ENCODE measurements at regions not wholly inside any gene's neighbourhood (a gene's known extent, or its start where the extent isn't known, plus 50 kb on each side); places are given as distances from the start of the nearest gene placed in this dataset.
"Not testable (repeated sequence)": the region's sequence is repeated elsewhere in the genome, so short reads cannot be mapped to it uniquely, and the experiment has no call there.

DNA sequence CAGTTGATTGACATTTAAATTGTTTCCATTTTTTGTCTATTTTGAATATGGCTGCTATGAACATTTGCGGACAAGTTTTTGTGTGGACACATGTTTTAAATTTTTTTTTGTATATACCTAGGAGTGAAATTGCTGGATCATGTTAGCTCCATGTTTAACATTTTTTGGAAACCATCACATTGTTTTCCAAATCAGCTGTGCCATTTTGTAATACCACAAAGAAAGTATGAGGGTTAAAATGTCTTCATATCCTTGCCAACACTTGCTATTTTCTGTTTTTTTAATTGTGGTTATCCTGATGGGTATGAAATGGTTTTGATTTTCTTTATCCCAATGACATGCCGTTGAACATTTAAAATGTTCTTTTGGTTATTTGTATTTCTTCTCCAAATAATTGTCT is 52.1 kb downstream of the CARTPT start:
- in situ Hi-C loops (cut with MboI; ENCODE audit: low sequenced_read_pairs): no loop called here
- no peak for DNase-seq (ENCODE audit: low spot score in 2 of 2)
- H3K4me3 ChIP-seq: no peak overlapping the region
- H3K4me1 ChIP-seq: no peaks in the 10 kb centered on the region
- H3K27me3 ChIP-seq (ENCODE audit: low read depth): peaks cover 7% of the 10 kb centered on the region; the same call in 1 of the 2 replicates
- H3K36me3 ChIP-seq (replicated peaks): no peaks in the 10 kb centered on the region
- no peaks in the 10 kb centered on the region for H3K9me3 ChIP-seq

GRCh38 chr5:71778678-71779276 is 59.7 kb downstream of the CARTPT start:
- no peaks in the 10 kb centered on the region for H3K9me3 ChIP-seq
- in situ Hi-C loops (cut with MboI; ENCODE audit: low sequenced_read_pairs): loop anchor here (25.0 kb wide), 2 partner anchors 234 to 334 kb away; partner anchors contain the start of gene MAP1B
- H3K36me3 ChIP-seq (replicated peaks): no peaks in the 10 kb centered on the region
- peak; percentile 11 to 27 for DNase-seq (ENCODE audit: low spot score in 2 of 2)
- H3K4me1 ChIP-seq: peaks cover 2% of the 10 kb centered on the region; the same call in 1 of the 2 replicates
- no peak overlapping the region for H3K4me3 ChIP-seq
- H3K27me3 ChIP-seq (ENCODE audit: low read depth): peaks cover 18% of the 10 kb centered on the region

- Histone ChIP-seq H3K36me3 (replicated peaks) (no peaks in the 10 kb centered on the region), H3K4me1 (peaks cover 2% of the 10 kb centered on the region; the same call in 1 of the 2 replicates), H3K27me3 (ENCODE audit: low read depth) (peaks cover 18% of the 10 kb centered on the region), H3K4me3 (no peak overlapping the region), H3K9me3 (no peaks in the 10 kb centered on the region)
- DNase-seq (ENCODE audit: low spot score in 2 of 2): no peak
- in situ Hi-C loops (cut with MboI; ENCODE audit: low sequenced_read_pairs): loop anchor here (5.0 to 25.0 kb wide), 3 partner anchors 232 to 527 kb away; partner anchors contain the start of gene MAP1B
Observed at GRCh38 chr5:71780597-71780996, 61.5 kb downstream of the CARTPT start.

- Histone ChIP-seq H3K4me1 (peaks cover 2% of the 10 kb centered on the region; the same call in 1 of the 2 replicates), H3K4me3 (no peak overlapping the region), H3K9me3 (no peaks in the 10 kb centered on the region), H3K27me3 (ENCODE audit: low read depth) (peaks cover 4% of the 10 kb centered on the region), H3K36me3 (replicated peaks) (no peaks in the 10 kb centered on the region)
- DNase-seq (ENCODE audit: low spot score in 2 of 2): no peak
- in situ Hi-C loops (cut with MboI; ENCODE audit: low sequenced_read_pairs): loop anchor here (5.0 to 25.0 kb wide), 3 partner anchors 230 to 525 kb away; partner anchors contain the start of gene MAP1B
Observed at GRCh38 chr5:71782393-71782770, 63.3 kb downstream of the CARTPT start.

GRCh38 chr5:71782771-71783770 is 64.0 kb downstream of the CARTPT start:
- Histone ChIP-seq H3K27me3 (ENCODE audit: low read depth) (no peaks in the 10 kb centered on the region), H3K9me3 (no peaks in the 10 kb centered on the region), H3K4me3 (no peak overlapping the region), H3K36me3 (replicated peaks) (no peaks in the 10 kb centered on the region), H3K4me1 (peaks cover 2% of the 10 kb centered on the region; the same call in 1 of the 2 replicates)
- in situ Hi-C loops (cut with MboI; ENCODE audit: low sequenced_read_pairs): loop anchor here (5.0 to 25.0 kb wide), 3 partner anchors 229 to 524 kb away; partner anchors contain the start of gene MAP1B
- DNase-seq (ENCODE audit: low spot score in 2 of 2): peak; percentile 63 to 91

DNA sequence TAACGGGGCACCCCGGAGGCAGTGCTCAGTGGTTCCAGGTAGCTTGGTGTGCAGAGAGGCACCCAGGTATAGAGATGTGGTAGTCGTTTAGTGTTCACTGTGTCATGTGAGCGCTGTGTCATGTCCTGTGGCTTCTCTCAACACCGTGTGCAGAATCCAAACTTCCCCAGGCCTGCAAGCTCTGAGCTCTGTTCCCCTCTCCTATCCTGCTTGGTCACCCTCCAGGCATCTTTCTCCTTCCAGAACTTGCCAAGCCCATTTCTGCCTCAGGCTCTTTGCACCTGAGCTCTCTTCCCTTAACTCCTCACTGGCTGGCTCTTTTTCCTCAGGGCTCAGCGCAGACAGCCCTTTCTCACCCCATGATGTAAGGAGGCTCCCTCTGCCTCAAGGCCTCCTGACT is 64.8 kb downstream of the CARTPT start:
- in situ Hi-C loops (cut with MboI; ENCODE audit: low sequenced_read_pairs): loop anchor here (5.0 to 25.0 kb wide), 3 partner anchors 228 to 523 kb away; partner anchors contain the start of gene MAP1B
- H3K27me3 ChIP-seq (ENCODE audit: low read depth): 0 out of 2 replicates have a peak, but pooled peaks cover 2% of the 10 kb centered on the region
- no peak overlapping the region for H3K4me3 ChIP-seq
- no peak for DNase-seq (ENCODE audit: low spot score in 2 of 2)
- H3K9me3 ChIP-seq: no peaks in the 10 kb centered on the region
- H3K4me1 ChIP-seq: peaks cover 2% of the 10 kb centered on the region; the same call in 1 of the 2 replicates
- H3K36me3 ChIP-seq (replicated peaks): no peaks in the 10 kb centered on the region

GRCh38 chr5:71786337-71787055 is 67.4 kb downstream of the CARTPT start:
- no peak for DNase-seq (ENCODE audit: low spot score in 2 of 2)
- Histone ChIP-seq H3K4me1 (peaks cover 2% of the 10 kb centered on the region; the same call in 1 of the 2 replicates), H3K36me3 (replicated peaks) (no peaks in the 10 kb centered on the region), H3K27me3 (ENCODE audit: low read depth) (0 out of 2 replicates have a peak, but pooled peaks cover 2% of the 10 kb centered on the region), H3K9me3 (no peaks in the 10 kb centered on the region), H3K4me3 (no peak overlapping the region)
- in situ Hi-C loops (cut with MboI; ENCODE audit: low sequenced_read_pairs): loop anchor here (25.0 kb wide), 2 partner anchors 226 to 326 kb away; partner anchors contain the start of gene MAP1B

DNA sequence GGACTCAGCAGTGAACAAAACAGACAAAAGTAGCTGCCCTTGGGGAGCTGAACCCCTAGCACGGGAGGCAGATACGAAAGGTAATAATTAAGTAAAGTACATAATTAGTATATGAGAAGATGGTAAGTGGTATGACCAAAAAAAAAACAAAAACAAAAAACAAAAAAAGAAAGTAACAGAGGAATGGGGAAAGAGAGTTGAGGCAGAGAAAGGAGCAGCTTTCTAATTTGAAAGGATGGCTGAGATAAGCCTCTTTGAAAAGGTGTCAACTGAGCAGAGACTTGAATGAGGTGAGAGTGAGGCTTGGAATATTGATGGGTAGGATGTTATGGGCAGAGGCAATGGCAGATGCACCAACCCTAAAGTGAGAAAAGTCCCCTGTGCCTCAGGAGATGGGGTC is 69.7 kb downstream of the CARTPT start:
- no peak for DNase-seq (ENCODE audit: low spot score in 2 of 2)
- no peaks in the 10 kb centered on the region for H3K4me1 ChIP-seq
- in situ Hi-C loops (cut with MboI; ENCODE audit: low sequenced_read_pairs): loop anchor here (25.0 kb wide), 2 partner anchors 224 to 324 kb away; partner anchors contain the start of gene MAP1B

GRCh38 chr5:71789746-71790145 is 70.7 kb downstream of the CARTPT start:
- in situ Hi-C loops (cut with MboI; ENCODE audit: low sequenced_read_pairs): loop anchor here (25.0 kb wide), 2 partner anchors 223 to 323 kb away; partner anchors contain the start of gene MAP1B
- Histone ChIP-seq H3K27me3 (ENCODE audit: low read depth) (0 out of 2 replicates have a peak, but pooled peaks cover 2% of the 10 kb centered on the region), H3K4me1 (no peaks in the 10 kb centered on the region), H3K36me3 (replicated peaks) (no peaks in the 10 kb centered on the region), H3K4me3 (no peak overlapping the region), H3K9me3 (no peaks in the 10 kb centered on the region; the same call in 1 of the 2 replicates)
- no peak for DNase-seq (ENCODE audit: low spot score in 2 of 2)

More for the DNA sequence above, 69.7 kb downstream of the CARTPT start:
- H3K36me3 ChIP-seq (replicated peaks): no peaks in the 10 kb centered on the region
- H3K9me3 ChIP-seq: no peaks in the 10 kb centered on the region; the same call in 1 of the 2 replicates
- no peak overlapping the region for H3K4me3 ChIP-seq
- H3K27me3 ChIP-seq (ENCODE audit: low read depth): 0 out of 2 replicates have a peak, but pooled peaks cover 2% of the 10 kb centered on the region

- in situ Hi-C loops (cut with MboI; ENCODE audit: low sequenced_read_pairs): loop anchor here (25.0 kb wide), 2 partner anchors 222 to 322 kb away; partner anchors contain the start of gene MAP1B
- no peak for DNase-seq (ENCODE audit: low spot score in 2 of 2)
- Histone ChIP-seq H3K9me3 (no peaks in the 10 kb centered on the region; the same call in 1 of the 2 replicates), H3K4me1 (no peaks in the 10 kb centered on the region), H3K27me3 (ENCODE audit: low read depth) (0 out of 2 replicates have a peak, but pooled peaks cover 2% of the 10 kb centered on the region), H3K36me3 (replicated peaks) (no peaks in the 10 kb centered on the region), H3K4me3 (no peak overlapping the region)
Observed at GRCh38 chr5:71790433-71790832, 71.4 kb downstream of the CARTPT start.

- not testable (repeated sequence) for H3K4me1 ChIP-seq; DNase-seq (ENCODE audit: low spot score in 2 of 2); H3K4me3 ChIP-seq; H3K36me3 ChIP-seq (replicated peaks); H3K27me3 ChIP-seq (ENCODE audit: low read depth); H3K9me3 ChIP-seq
- in situ Hi-C loops (cut with MboI; ENCODE audit: low sequenced_read_pairs): loop anchor here (25.0 kb wide), 2 partner anchors 220 to 320 kb away; partner anchors contain the start of gene MAP1B
Observed at GRCh38 chr5:71792041-71792440, 73.0 kb downstream of the CARTPT start.

DNA sequence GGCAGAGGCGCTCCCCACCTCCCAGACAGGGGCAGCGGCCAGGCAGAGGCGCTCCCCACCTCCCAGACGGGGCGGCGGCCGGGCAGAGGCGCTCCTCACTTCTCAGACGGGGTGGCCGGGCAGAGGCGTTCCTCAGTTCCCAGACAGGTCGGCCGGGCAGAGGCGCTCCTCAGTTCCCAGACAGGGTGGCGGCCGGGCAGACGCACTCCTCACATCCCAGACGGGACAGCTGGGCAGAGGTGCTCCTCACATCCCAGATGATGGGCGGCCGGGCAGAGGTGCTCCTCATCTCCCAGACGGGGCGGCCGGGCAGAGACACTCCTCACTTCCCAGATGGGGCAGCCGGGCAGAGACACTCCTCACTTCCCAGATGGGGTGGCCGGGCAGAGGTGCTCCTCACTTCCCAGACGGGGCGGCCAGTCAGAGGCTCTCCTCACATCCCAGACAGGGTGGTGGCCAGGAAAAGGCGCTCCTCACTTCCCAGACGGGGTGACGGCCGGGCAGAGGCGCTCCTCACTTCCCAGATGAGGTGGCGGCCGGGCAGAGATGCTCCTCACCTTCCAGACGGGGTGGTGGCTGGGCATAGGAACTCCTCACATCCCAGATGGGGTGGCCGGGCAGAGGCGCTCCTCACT is 75.1 kb downstream of the CARTPT start:
- Histone ChIP-seq H3K36me3 (replicated peaks) (no peaks in the 10 kb centered on the region), H3K9me3 (peaks cover 5% of the 10 kb centered on the region; the same call in 1 of the 2 replicates), H3K27me3 (ENCODE audit: low read depth) (no peaks in the 10 kb centered on the region), H3K4me3 (no peak overlapping the region), H3K4me1 (no peaks in the 10 kb centered on the region)
- in situ Hi-C loops (cut with MboI; ENCODE audit: low sequenced_read_pairs): loop anchor here (25.0 kb wide), 2 partner anchors 218 to 318 kb away; partner anchors contain the start of gene MAP1B
- DNase-seq (ENCODE audit: low spot score in 2 of 2): no peak
